ENCODE measurements at regions not wholly inside any gene's neighbourhood (a gene's known extent, or its start where the extent isn't known, plus 50 kb on each side); places are given as distances from the start of the nearest gene placed in this dataset.

DNA sequence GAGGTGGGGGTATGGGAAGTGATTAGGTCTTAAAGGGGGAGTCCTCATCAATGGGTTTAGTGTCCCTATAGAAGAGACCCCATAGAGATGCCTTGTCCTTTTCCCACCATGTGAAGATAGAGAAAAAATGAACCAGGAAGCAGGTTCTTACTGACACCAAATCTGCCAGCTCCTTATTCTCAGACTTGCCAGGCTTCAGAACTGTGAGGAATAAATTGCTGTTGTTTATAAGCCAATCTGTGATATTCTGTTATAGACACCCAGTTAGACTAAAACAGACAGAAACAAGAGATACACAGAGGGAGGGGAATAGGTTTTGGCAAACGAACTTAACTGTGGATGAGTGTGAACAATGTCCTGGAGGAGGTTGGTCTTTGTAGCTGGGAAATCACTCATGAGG lies 381.4 kb downstream of the ADRA2A start:
- DNase-seq, result no peak

DNA sequence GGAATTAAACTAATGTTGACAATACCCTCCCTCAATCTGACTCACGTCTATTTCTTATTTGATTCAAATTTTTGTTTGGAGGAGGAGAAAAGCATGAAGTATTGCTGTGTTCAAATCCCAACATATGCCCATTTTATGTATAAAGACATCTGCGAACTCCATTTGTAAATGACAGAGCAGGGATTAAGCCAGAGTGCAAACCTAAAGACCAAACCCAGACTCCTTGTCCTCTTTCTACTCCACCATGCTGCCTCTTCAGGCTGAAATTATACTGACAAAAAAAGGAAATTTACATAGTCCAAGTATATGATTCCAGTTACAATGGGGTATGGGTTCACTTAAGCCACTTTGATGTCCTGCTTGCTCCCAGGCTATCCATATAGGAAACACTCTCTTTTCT lies 383.1 kb downstream of the ADRA2A start:
- DNase-seq, result no peak

DNA sequence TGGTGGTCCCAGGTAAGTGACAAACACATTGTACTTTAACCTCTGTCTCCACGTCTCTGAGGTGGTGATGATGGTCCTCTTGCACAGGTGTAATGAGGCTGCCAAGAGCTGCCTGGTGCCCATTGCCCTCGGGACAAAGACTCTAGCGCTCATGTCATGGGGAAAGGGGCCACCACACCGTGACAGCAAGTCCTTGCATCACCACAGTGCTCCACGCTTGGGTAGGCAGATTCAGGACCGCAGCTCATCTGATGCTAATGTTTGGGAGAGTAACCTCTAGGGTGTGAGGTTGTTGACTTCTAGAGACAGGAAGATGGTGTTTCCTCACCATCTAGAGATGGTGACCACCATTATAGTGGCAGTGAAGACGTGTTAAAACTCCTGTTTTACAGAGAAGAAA lies 395.6 kb downstream of the ADRA2A start:
- no peak for DNase-seq

DNA sequence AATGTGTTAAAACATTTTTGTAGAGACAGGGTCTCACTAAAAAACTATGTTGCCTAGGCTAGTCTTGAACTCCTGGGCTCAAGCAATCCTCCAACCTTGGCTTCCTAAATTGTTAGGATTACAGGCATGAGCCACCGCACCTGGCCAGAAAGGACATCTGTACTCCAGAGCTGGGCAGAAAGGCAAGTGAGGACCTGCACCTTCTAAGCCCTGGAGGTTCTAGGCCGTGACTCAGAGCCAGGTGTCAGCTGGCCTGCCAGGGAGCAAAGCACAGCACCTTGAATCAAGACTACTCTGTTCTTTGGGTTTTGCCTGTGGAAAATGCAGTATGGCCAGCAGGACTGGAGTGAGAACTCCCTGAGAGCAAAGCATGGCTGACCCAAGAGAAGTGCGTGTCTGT lies 396.5 kb downstream of the ADRA2A start:
- no peak for DNase-seq

DNA sequence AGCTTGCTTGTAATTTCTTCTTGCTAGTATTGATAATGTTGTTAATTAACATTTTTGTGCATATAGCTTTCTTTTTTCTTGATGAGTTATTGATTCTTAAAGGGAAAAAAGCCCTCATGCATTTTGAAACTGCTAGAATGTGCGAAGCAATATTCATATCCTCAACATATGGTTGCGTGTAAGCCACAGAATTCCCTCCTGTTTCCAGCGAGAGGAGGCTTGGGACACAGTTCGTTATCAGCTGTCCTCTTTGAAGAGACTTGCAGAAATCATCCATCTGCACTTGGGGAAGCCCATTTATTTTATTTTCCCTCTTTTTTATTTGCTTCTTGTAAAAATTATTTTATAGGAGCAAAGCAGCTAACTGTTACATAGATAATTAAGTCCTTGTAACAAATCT lies 398.0 kb downstream of the ADRA2A start:
- no peak for DNase-seq

DNA sequence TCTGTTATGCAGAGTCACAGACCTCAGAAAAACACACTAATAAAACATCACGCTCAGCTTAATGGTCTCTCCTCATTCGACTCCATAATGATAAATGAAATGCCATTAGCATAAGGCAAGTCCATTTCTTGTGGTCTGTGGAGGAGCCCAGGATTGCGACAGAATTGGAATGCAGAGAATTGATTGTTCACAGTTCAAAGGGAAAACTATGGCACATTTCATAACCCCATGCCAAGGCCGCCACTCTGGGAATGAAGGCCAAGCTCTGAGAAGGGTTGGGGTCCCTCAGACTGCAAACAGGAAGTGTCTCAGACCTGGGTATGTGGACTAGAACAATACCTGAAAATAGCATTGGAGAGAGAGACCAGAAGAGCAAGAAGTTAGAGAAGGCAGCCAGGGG lies 398.9 kb downstream of the ADRA2A start:
- no peak for DNase-seq

DNA sequence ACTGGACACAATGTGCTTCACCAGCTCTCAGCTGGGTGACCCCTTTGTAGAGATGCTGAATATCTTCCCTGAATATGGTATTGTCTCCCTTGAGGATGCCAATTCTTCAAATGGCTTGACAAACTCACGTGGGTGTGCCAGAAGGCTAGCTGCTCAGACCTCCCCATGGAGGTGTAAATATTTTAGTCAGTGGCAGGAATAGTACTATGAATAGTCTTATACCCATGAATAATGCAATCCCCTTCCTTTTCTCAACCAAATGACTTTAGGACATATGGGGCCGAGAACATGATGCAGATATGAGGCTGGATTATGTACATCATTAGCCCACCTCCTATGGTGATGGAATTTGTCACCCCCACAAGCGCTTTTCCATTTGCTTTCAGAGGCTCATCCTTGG lies 401.8 kb downstream of the ADRA2A start:
- no peak for DNase-seq

DNA sequence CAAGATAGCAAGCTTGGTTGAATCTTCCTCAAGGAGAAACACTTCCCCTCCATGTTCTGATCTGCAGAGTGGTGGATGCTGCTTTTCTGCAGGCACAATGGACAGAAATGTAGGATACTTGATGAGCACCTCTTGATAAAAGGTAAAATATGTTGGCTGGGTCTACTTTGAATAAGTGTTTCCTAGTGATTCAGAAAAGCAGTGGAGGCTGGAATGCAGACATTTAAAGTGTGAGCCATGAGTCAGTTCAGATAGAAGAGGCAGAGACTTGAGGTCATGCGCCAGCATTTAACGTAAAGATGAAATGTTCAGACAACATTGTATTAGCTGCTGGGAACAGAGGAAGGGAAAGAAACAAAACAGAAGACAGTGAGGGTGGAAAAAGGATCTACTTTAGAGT lies 403.1 kb downstream of the ADRA2A start:
- no peak for DNase-seq

DNA sequence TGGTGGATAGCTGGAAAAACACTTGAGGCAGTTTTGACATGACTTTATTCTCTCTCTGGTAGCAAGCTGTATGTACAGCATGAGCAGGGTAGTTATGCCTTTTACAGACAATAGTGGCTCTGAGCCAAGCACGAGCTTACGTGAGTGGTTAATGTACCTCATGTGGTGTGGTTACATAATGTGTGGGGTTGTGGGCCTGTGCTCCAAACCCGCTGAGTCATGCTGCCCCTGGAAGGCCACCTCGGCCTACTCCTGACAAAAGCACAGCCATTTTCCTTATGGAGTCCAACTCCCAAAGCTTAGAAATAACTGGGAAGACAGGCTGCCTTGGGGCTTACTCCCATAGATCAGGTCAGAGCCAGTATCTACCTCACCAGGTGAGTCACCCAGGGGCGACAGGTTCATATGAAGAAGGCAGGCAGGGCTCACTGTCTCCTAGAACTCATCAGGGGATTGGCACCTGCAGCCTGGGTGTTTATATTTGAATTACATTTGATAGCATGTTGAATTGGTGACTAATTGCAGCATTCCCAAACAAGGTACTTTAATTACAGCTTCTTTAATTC lies 404.5 kb downstream of the ADRA2A start:
- no peak for DNase-seq

DNA sequence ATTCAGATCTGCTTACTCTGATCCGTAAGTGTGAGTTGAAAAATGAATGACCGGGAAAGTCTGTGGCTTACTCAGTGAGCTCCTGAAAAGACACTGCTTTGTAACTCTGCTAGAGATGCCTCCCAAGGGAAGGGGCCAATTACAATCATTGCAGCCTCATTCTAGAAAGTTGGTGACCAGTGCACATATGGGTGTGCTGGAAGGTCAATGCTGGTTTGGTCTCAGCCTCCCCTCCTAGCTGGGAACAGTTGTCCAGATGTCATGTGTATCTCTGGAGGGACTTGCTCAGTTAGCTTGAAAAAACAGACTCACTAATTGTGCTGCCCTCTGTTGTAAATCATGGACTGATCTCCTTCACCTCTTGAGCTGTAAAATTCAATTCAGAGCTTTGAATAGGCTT lies 405.0 kb downstream of the ADRA2A start:
- no peak for DNase-seq

DNA sequence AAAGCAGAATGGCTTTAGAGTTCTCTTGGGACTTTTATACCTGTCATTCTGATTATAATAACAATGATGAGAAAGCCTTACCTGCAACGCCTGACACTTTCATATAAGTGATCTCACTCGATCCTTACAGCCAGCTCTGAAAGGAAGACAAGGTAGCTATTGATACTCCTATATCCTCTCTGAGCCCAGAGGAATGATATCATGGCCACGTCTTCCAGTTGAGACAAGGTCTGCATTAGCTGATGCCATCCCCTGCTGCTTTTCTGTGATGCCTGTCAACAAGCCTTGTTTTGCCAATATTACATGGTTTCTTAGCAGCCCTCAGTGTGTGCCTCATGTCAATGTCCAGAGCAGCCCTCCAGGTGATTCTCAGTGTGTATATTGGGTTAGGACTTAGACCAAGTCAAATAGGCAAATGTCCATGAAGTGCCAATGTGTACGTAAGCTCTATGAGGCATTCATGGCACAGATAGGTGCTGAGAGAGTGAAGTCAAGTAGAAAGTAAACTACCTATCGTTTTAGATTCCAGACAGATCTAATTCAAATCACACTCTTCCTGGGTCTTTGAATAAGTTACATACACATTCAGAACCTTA lies 405.9 kb downstream of the ADRA2A start:
- DNase-seq, result no peak

DNA sequence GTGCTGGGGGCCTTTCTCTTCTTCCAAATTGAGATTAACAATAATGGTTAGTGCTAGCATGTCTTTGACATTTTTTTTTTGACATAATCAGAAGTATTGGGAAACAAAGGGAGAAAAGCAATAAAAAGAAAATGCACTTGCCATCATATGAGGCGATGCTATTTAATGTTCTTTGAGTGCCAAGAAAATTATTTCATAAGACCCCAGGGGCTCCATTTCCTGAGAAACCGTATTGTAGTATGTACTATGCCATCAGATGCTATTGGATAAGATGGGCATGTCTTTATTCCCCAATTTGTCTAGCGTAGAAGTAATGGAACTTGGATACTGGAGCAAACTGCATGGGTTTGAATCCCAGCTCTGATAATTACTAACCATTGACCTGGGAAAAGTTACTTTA lies 408.9 kb downstream of the ADRA2A start:
- no peak for DNase-seq

DNA sequence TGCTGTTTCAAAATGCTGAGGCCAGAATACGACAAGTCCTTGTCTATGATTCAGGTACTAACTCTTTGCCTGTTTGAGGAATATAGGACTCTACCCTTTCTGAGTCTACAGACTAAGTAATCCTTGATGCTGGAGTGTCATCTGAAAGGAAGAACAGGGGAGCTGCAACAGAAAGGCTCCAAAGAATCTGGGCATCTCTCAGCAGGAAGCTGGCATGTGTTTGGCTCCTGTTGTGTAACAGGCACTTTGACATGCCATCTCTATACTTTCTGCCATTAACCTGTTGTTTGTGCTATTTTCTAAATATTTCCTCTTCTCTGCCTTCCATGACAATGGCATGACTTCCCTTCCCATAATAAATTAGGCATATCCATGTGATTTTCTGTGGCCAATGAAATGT lies 409.5 kb downstream of the ADRA2A start:
- DNase-seq, result no peak

DNA sequence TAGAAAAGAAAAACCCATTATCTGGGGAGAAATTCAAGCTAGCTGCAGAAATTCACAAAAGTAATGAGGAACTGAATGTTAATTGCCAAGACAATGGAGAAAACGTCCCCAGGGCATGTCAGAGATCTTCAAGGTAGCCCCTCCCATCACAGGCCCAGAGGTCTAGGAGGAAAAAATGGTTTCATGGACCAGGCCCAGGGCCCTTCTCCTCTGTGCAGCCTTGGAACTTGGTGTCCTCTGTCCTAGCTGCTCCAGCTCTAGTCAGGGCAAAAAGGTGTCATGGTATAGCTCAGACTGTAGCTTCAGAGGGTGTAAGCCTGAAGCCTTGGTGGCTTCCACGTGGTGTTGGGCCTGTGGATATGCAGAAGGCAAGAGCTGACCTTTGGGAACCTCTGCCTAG lies 411.8 kb downstream of the ADRA2A start:
- no peak for DNase-seq

DNA sequence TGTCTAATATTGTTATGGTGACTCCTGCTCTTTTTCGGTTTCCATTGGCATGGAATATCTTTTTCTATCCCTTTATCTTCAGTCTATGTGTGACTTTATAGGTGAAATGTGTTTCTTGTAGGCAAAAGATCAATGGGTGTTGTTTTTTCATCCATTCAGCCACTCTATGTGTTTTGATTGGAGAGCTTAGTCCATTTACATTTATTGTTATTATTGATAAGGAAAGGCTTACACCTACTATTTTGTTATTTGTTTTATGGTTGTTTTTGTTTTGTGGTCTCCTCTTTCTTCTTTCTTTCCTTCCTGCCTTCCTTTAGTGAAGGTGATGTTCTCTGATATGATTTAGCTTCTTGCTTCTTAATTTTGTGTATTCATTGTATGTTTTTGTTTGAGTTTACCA lies 414.3 kb downstream of the ADRA2A start:
- no peak for DNase-seq

DNA sequence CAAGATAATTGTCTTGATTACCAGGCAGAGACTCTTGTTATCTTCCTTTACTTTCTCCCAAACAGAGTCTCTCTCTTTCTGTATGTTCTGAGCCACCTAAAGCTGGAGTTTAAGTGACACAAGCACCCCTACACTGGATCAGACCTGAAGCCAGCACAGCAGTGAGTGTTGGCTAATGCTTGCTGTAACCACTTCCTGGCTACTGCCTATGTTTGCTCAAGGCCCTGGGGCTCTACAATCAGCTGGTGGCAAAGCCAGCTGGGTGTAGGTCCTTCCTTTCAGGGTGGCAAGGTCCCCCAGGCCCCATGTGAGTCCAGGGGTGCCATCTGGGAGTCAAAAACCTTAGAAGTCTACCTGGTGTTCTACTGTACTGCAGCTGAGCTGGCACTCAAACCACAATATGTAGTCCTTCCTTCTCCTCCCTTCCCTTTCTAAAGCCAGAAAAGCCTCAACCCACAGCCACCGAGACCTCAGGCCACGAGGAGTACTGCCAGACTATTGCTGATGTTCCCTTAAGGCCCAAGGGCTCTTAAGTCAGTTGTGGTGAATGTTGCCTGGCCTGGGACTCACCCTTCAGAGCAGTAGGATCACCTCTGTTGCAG lies 416.3 kb downstream of the ADRA2A start:
- no peak for DNase-seq

DNA sequence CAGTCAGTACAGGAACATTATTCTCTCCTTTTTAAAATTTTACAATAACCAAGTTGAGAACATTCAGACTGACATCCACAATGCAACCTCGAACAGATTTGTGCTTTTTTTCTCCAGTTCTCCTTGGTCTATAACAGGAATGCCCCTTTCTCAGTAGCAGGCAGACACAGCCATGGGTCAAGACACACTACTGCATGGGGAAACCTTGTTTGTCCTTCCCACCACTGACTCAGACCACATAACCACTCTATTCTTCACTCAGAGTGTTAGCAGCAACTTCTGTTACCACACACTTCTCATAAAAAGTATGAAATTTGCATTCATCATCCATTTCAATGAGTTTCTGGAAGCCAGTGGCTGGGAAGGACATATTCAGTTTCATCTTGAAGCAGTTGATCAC lies 421.7 kb downstream of the ADRA2A start:
- DNase-seq, result no peak

DNA sequence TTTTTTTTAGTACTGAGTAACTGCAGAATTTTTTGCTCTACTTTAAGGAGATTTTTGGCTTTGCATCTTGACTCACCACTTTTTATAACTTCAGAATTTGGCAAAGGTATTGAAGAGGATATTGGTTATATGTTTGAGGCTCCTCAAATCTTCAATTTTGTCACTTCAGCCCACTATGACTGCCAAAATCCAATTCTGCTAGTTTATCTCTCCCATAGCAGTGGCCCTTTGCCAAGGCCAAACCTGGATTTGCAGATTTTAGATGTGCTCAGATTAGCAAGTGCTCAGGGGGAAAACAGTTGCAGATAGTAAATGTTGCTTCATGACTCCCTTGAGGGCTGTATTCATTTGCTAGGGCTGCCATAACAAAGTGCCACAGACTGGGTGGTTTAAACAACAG lies 427.5 kb downstream of the ADRA2A start:
- DNase-seq, result no peak

DNA sequence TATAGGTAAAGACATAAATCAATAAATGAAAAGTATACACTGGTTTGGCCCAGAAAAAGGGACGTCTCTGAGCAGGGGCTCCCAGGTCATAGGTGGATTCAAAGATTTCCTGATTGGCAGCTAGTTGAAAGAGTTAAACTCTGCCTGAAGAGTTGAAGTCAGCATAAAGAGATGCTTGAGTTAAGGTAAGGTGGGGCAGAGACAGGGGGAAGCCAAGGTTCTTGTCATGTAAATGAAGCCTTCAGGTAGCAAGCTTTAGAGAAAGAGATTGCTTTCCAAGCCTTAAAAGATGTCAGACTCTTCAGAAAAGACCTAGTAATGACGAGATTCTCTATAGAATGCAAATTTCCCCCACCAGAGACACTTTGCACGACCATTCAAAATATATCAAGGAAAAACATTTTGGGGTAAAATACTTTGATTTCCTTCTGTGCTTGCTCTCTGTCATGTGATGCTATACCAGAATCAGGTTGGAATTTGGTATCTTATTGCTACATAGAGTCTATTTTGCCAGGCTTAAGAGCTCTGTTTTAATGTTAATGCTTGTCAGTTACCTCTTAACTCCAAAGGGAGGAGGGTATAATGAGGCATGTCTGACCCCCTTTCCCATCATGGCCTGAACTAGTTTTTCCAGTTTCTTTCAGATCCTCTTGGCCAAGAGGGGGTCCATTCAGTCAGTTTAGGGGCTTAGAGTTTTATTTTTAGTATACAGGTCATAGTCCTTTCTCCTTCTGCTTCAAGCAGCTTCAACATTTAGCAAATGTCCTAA lies 429.6 kb downstream of the ADRA2A start:
- no peak for DNase-seq

DNA sequence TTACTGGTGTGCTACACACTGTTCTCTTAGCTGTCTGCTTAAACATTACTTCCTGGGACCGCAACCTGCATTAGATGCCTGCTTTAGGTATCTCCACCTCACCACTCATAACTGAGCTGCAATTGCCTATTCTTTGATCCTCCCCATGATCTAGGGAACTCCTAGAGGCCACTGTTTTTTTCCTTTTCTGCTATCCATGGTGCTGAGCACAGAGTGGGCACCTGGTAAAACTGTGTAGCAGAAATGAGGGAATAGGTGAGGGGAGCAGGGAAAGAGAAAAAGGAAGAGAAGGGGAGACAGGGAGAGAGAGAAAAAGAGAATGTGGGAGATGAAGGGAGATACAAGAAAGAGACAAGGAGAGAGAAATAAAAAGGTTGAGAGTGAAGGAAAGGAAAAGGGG lies 434.9 kb downstream of the ADRA2A start:
- no peak for DNase-seq

DNA sequence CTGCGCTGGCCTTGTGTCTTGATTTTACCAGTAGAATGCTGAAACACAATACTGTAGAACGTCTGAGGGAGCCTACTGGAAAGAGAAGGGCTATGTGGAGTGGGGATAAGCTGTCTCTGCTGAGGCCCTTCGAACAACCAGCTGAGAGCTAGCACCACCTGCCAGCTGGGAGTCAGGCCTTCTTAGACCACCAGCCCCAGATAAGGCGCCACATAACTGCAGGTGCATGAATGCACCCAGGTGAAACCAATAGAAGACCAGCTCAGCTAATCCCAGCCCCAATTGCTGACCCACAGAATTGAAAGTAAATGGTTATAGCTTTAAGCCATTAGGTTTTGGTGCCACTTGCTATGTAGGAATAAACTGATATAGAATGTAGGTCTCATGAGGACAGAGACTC lies 438.4 kb downstream of the ADRA2A start:
- no peak for DNase-seq

DNA sequence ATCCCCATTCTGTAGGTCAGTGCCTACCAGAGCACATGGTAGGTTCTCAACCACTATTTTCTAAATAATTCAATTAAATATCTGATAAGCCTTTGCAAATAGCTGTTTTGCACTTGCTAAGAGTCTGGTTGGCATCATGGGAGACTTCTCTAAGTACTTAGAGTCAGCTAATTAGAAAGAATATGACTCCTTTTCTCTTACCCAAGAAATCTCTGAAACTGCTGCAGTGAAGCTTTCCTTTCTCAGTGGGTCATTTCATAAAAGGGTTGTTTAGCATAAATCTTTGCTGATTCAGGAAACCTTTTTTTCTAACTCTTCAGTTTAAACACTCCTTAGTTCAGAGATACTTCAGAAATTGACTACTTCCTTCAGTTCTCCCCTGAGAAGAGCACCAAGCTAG lies 438.9 kb downstream of the ADRA2A start:
- DNase-seq, result no peak

DNA sequence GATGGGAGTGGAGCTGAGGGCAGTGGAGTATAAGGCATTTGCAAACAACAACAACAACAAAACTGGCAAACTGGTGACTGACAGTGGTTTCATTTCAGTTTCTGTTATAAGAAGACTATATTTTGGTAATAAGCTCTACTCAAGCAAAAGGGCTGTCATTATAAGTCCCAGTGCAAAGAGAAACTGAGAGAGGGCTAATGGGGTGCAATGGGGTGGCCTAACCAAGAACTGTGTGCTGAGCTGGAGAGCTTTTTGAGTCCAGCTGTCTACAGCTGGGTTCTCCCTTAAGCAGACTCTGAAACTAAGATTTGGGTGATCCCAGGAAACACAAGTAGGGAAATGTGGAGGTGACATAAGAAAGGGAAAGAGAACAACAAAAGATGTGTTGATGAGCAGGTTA lies 439.3 kb downstream of the ADRA2A start:
- no peak for DNase-seq

DNA sequence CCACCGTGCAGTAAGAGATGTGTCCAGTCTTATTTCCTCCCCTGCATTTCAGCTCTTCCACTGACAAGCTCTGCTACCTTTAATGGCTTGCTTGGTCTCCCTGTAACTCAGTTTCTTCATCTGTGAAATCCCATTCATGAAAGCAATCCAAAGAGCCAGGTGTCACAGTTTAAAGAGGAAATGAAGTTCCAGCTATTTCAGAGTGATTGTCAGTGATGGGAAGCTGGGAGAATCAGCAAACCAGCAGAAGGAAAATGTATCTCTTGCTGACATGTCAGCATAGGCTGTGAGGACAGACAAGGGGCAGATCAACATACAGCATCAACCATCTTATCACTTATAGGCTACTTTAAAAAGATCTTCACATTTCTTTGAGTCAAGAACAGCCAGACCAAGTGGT lies 445.3 kb downstream of the ADRA2A start:
- DNase-seq, result no peak

All from AML-193 (cell line).